ENCODE measurements at regions not wholly inside any gene's neighbourhood (a gene's known extent, or its start where the extent isn't known, plus 50 kb on each side); places are given as distances from the start of the nearest gene placed in this dataset.
"Not testable (repeated sequence)": the region's sequence is repeated elsewhere in the genome, so short reads cannot be mapped to it uniquely, and the experiment has no call there.

DNA sequence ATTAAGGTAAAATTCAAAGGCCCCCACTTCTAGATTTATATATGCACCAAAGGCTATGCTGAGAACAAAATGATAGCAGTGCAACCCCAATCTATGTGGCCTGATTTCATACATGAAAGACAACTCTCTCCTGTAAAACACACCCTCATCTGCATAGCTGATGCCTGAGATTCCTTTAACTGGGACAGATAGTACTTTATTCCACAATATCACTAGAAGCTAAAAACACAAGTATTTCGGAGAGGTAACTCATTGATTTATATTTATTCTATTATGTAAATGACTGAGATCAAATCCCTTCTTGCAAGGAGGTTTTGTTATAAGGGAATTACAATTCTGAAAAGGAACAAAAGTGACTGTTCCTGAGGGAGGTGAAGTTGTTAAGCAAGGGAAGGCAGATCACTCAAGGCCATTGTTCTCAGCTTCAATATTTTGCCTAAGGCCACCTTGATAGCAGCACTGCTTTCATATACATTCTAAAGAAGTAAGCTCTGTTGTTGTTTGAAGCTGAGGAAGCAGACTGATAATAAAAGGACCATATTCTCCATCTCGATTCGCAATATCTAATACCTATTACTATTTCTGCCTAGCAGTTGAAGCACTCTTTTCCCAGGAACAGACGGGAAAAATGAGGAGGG, 471.0 kb upstream of the CDH7 start:
- no peak for DNase-seq

- DNase-seq, result no peak
These were observed 471.7 kb upstream of the CDH7 start for GRCh38 chr18:65278939-65279667.

GRCh38 chr18:65269375-65269774, 481.4 kb upstream of the CDH7 start:
- no peak for DNase-seq

DNA sequence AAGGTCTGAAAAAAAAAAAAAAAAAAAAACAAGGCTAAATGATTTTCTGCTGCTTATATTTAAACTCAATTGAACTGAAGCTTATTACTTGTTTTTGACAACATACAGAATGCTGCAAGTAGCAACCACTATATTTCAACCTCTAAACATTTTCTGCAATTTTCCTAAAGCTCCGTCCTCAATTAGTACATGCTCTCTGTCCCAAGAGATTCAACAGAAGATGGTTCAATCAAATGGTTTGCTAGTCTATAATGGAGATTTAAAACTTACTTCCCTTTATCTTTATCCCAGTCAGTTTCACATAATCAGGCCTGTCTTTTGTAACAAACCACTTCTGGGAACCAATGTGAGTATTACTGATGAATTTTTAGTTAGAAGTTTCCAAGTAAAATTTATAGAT, 485.1 kb upstream of the CDH7 start:
- no peak for DNase-seq

- DNase-seq, result no peak
These were observed 490.8 kb upstream of the CDH7 start for GRCh38 chr18:65260030-65260429.

DNA sequence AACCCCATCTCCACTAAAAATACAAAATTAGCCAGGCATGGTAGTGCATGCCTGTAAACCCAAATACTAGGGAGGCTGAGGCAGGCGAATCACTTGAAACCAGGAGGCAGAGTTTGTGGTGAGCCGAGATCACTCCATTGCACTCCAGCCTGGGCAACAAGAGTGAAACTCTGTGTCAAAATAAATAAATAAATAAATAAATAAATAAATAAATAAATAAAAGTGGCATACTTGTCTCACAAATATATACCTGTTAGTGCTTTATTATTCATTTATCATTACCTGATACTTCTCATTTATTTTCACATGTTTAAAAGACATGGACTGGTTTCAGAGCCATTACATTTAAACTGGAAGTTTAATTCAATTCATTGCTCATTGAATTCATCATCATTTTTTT, 491.4 kb upstream of the CDH7 start:
- no peak for DNase-seq

DNA sequence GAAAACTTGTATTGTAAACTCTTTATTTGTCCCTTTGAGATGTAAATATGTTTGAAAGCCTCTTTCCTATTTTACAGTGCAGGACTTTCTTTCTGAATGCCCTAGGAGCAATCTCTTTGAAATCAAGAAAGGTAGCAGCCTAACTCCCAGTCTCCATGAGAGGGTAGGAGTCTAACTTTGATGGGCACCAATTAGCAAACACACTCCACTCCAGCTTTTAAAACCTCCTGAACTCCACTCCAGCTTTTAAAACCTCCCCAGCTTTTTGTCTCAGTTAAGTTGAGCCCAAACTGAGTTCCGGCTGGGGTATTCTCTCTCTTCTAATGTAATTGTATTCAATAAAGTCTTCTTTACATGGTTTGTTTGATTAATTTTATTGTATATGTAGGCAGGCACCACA, 493.7 kb upstream of the CDH7 start:
- DNase-seq, result no peak

- no peak for DNase-seq
These were observed 495.4 kb upstream of the CDH7 start for GRCh38 chr18:65255417-65255816.

- no peak for DNase-seq
These were observed 511.0 kb upstream of the CDH7 start for GRCh38 chr18:65239787-65240186.

DNA sequence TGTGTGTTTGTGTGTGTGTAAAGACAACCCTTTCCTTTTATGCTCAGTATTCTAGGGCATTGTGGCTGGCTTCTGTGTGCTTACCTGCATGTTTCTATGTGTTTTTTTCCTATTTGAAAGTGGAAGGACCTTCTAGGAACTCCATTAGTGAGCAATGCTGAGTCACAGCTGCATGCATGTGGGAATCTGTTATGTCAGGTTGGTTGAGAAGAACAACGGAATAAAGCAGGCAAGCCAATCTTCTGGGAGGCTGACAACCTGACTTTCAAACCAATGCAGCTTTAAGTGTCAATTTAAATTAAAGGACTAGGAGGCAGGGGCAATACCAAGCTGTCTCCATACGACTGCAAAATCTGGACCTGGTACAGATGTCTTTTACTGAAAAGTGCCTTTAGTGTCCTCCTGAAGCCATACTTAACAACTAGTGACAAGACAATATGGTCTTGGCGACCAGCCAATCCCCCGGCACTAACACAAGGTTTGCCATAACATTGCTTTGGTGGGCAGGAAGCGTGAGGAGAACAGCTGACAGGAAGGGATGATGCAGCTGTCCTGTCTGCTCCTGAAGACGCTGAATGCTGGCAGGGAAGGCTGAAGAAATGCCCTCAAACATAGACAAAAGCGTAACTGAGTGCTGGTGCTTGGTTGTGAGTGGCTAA, 514.7 kb upstream of the CDH7 start:
- peak in 2 of 14 donors; percentile 0 to 2 for DNase-seq

DNA sequence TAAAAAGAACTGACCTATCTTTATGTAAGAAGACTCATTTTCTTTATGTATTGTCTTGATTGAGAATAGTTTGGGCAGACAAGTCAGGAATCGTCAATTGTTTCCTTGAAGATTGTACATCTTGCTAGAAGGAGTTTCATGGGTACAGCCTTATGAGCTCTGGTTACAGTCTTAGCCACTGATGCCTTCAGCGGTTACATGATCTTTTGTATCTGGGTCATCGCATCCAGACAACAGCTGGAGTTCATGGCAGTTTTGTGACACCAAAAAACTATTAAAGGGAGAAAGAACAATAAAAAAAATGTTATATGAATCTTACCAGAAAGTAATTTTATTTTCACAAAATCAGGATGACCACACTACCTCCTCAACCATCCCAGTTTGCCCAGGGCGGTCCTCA, 520.5 kb upstream of the CDH7 start:
- no peak for DNase-seq

DNA sequence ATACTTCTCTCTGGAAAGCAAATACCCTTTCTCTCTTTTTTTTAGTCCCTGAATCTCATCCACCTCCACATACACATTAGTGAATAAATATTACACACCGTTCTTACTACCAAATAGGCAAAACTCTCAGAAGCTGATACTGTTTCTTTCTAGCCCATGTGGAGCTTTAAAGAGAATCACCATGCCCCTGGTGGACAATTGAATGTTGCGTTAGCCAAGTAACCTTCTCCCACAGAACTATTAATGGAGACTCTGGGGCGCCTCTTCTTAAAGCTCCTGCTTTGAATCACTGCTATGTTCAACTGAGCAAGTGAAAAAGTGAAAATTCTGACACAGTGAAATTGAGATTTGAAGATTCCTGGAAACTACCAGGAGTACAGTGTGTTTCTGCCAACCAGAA, 522.8 kb upstream of the CDH7 start:
- DNase-seq, result no peak

DNA sequence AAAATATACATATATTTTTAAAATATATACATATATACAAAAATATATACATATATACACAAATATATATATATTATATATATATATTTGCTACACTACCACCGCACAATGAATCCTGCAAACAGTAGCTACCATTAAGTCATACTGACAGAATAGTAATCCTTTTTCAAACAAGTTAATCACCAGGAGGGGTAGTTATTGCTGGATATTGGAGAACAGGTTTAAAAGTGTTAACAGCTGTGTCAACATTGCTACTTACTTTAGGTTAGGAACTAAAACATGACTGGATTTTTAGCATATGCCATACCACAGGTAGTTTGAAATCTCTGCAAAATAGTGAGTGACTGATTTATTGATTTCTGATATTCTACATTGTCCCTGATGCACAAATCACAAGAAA, 529.1 kb upstream of the CDH7 start:
- DNase-seq, result no peak

DNA sequence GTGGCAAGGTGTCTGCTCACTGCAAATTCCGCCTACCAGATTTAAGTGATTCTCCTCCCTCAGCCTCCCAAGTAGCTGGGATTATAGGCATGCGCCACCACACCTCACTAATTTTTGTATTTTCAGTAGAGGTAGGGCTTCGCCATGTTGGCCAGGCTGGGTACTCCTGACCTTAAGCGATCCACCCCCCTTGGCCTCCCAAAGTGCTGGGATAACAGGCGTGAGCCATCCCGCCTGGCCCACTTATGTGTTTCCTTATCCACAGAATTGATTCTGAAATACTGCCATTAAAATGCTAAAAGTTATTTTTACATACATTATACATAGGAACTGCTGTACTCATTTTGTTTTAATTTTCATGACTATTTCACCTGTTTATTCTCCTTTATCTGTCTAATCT, 529.7 kb upstream of the CDH7 start:
- DNase-seq, result no peak

DNA sequence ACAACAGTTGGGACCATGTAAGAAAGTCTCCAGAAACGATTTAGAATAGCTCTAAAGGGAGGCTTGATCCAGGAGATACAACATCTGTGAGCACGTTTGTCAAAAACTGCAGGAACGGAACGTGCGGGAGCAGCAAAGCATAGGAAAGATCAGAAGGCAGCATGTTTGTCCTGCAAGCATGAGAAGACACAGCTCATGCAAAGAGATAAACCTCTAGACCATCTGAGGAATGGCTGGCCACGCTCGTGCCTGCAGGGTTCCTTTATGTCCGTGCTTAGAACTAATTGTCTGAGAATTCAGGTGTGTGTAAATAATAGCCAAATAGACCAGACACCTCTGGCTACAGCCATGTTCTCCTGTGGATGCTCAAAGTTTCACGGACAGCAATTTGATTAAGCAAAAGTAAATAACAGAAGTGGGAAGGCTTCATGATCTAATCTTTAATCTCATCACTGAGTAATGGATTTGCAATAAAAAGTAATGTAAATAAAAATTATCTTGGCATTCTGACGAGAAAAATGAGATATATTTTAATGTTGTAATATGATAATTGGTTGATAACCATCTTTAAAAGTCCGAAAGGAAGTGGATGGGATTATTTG, 534.8 kb upstream of the CDH7 start:
- no peak for DNase-seq

DNA sequence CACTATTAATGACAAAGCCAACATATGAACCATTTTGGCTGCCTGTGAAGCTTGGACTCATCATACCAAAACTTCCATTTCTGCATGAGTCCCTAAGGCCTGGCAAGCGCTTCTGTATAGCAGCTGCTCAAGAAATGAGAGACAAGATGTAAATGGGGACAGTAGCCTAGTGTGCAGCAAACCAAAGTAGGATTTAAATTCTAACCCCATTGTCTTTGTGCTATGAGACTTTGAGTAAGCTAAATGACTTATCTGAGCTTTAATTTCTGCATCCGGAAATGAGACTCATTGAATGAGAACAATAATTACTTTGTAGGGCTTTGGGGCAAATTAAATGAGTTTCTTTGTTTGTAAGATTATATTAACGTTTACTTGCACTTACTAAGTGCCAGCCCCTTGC, 536.4 kb upstream of the CDH7 start:
- DNase-seq, result no peak

DNA sequence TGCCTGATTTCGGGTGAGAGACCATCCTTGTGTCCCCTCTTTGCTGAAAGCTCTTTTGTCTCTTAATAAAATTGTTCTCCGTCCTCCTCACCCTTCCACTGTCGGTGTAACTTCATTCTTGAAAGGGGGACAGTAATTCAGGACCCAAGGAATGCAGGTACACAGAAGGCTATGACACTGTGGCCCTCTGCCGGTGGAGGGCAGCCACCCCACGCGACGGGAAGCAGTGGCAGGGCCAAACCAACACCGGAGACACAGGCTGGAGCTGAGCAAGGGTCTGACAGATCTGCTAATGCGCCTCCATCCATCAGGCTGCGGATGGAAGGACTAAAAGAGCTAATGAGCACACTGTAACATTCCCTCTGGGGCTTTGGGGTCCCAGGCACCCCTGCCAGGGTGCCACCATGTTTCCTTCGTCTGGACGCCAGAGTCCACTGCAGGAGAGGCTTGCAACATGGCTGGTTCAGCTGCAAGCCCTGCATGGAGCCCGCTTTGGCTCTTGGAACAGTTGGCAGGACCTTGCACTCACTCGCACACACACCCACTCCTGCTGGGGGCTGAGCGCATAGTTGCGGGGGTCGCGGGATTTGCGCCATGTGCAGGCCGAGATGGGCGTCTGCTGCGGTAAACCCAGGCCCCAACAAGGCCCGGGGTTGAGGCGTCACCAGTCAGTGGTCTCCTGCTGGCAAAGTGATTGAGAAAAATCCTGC, 544.1 kb upstream of the CDH7 start:
- no peak for DNase-seq

DNA sequence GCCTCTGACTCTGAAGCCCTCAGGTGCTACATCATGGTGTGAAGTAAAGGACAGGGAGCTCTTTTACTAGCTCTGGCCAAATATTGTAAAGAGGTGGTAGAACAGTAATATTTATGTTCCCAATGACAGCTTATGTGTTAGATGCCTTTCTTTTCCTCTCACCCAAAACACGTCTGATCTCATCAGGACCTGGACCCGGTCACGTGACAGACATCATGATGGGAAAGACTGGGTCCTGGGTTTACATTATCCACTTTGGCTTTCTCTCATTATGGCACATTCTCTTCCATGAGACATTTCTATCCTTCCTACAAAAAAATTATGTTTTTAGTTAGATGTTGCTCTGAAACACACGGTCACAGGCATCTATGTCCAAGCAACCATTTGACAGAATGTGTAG, 548.7 kb upstream of the CDH7 start:
- DNase-seq, result no peak

- DNase-seq, result no peak
These were observed 575.1 kb upstream of the CDH7 start for GRCh38 chr18:65175681-65176080.

DNA sequence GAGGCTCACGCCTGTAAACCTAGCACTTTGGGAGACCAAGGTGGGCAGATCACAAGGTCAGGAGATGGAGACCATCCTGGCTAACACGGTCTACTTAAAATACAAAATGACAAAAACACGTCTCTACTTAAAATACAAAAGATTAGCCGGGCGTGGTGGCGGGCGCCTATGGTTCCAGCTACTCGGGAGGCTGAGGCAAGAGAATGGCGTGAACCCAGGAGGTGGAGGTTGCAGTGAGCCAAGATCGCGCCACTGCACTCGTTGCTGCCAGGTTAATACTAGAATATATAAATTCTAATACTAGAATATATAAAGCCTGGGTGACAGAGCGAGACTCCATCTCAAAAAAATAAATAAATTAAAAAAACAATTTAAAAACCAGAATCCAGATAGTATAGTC, 588.7 kb upstream of the CDH7 start:
- DNase-seq, result not testable (repeated sequence)

GRCh38 chr18:65146482-65147021, 604.3 kb upstream of the CDH7 start:
- no peak for DNase-seq

DNA sequence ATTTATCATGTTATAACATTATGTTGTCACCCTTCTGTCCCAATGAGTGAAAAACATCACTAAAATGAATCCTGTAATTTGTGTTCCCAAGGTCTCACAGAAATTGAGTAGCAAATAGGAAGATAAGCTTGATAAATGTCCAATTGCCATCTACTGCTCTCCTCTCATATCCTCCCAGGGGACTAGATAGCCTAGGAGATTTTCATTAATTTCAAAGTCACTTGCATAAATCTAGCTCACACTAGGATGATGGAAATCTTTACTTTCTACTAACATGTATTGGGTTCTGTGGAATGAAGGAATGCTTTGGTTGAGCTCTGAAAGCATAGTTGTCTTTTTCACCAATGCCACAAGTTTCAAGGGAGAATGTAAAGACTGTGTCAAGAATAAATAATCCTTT, 605.5 kb upstream of the CDH7 start:
- no peak for DNase-seq

- no peak for DNase-seq
These were observed 617.2 kb upstream of the CDH7 start for GRCh38 chr18:65133610-65134009.

Data from C1 segment of cervical spinal cord (tissue), 14 donors.